Esophagus muscularis mucosa (tissue), 4 donors: ENCODE measurements at regions not wholly inside any gene's neighbourhood (a gene's known extent, or its start where the extent isn't known, plus 50 kb on each side); places are given as distances from the start of the nearest gene placed in this dataset.

Source experiments
- CTCF ChIP-seq, 3 experiments: fragments of 200-600 bp in 2 of 3; fragments of 450-650 bp in 1 of 3; sonication (generic) in 2 of 3; IDR thresholded peaks; one replicate each; pipeline ENCODE4 v1.5.1; 2017 to 2019; ENCODE audit warnings: antibody characterized with exemption in 3 of 3, mild to moderate bottlenecking in 2 of 3, moderate library complexity in 1 of 3
- EP300 ChIP-seq: sonication (generic); formaldehyde crosslinking; IDR thresholded peaks from one replicate; pipeline ENCODE4 v1.6.1; 2017; ENCODE audit warnings: antibody characterized with exemption
- POLR2A ChIP-seq: fragments of 450-650 bp; IDR thresholded peaks from one replicate; pipeline ENCODE4 v1.6.1; 2017; ENCODE audit warnings: antibody characterized with exemption, moderate library complexity, mild to moderate bottlenecking, low read depth

GRCh38 chr5:104541141-104541785, 978.7 kb upstream of the NUDT12 start:
- no peak for TF ChIP-seq CTCF (IDR thresholded peaks at IDR 0.05)
- TF ChIP-seq EP300, result no peak
- no peak for TF ChIP-seq POLR2A
